Uterus (tissue), 2 donors: ENCODE measurements at regions not wholly inside any gene's neighbourhood (a gene's known extent, or its start where the extent isn't known, plus 50 kb on each side); places are given as distances from the start of the nearest gene placed in this dataset.

Experiments
- CTCF ChIP-seq, 4 experiments: fragments of 200-600 bp in 2 of 4; fragments of 450-650 bp in 2 of 4; sonication (generic) in 2 of 4; IDR thresholded peaks; one replicate each; pipeline ENCODE4 v1.5.1; 2016 to 2019; ENCODE audit warnings: antibody characterized with exemption in 4 of 4, mild to moderate bottlenecking in 2 of 4, moderate library complexity in 1 of 4
- POLR2A ChIP-seq, 2 donors: fragments of 450-650 bp; IDR thresholded peaks; one replicate each; pipeline ENCODE4 v1.6.1; 2016; ENCODE audit warnings: antibody characterized with exemption in 2 of 2, mild to moderate bottlenecking in 1 of 2, moderate library complexity in 1 of 2

- TF ChIP-seq CTCF (IDR thresholded peaks at IDR 0.05) (no peak), POLR2A (IDR thresholded peaks at IDR 0.05) (no peak)
Measured at GRCh38 chr18:46196627-46197243, 92.5 kb downstream of the HAUS1 start.
